ENCODE measurements at regions not wholly inside any gene's neighbourhood (a gene's known extent, or its start where the extent isn't known, plus 50 kb on each side); places are given as distances from the start of the nearest gene placed in this dataset.

DNA sequence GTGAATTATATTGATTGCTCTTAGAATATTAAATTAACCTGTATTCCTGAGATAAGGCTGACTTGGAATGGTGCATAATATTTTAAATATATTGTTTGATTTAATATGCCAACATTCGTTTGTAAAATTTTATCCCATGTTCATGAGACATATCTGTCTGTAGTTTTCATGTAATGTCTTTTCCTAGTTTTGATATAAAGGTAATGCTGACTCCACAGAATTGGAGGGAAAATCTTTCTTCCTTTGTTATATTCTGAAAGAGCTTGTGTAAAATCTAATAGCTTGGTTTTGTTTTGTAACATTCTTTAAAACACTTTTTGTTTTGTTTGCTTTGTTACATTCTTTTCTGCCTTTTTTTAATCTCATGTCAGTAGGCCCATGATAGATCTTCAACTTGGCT is 657.0 kb downstream of the DNAJB9 start:
- DNase-seq (ENCODE audit: low spot score), result no peak
- Mint-ChIP-seq H3K4me1 (ENCODE audit: low read depth) (no peaks in the 10 kb centered on the region), H3K9me3 (ENCODE audit: low read depth) (peaks cover 5% of the 10 kb centered on the region), H3K27me3 (ENCODE audit: low read depth) (peaks cover 4% of the 10 kb centered on the region), H3K4me3 (ENCODE audit: unreplicated experiment) (no peak overlapping the region), H3K27ac (ENCODE audit: unreplicated experiment) (no peak overlapping the region), H3K36me3 (ENCODE audit: low read depth) (no peaks in the 10 kb centered on the region)
- TF ChIP-seq, protein P1, sequence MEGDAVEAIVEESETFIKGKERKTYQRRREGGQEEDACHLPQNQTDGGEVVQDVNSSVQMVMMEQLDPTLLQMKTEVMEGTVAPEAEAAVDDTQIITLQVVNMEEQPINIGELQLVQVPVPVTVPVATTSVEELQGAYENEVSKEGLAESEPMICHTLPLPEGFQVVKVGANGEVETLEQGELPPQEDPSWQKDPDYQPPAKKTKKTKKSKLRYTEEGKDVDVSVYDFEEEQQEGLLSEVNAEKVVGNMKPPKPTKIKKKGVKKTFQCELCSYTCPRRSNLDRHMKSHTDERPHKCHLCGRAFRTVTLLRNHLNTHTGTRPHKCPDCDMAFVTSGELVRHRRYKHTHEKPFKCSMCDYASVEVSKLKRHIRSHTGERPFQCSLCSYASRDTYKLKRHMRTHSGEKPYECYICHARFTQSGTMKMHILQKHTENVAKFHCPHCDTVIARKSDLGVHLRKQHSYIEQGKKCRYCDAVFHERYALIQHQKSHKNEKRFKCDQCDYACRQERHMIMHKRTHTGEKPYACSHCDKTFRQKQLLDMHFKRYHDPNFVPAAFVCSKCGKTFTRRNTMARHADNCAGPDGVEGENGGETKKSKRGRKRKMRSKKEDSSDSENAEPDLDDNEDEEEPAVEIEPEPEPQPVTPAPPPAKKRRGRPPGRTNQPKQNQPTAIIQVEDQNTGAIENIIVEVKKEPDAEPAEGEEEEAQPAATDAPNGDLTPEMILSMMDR (IDR thresholded peaks at IDR 0.05), result no peak

DNA sequence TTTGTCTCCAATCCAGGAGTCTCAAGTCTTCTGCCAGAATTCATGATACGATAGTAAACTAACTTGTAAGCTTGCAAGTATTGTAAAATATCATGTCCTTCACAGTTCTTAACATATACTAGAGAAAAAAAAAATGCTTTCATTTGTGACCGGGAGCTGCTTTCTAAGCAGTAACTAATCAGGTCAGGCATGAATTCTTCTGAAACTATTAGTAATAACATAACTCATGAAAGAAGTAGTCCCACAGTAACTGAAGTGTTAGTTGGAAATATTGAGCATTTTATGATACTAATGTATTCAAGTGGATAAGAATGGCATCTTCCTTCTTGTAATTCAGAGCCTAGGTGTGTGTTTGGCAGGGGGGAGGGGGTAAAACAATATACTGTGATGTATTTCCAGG is 665.6 kb downstream of the DNAJB9 start:
- DNase-seq (ENCODE audit: low spot score), result no peak
- H3K9me3 Mint-ChIP-seq (ENCODE audit: low read depth), result no peaks in the 10 kb centered on the region

DNA sequence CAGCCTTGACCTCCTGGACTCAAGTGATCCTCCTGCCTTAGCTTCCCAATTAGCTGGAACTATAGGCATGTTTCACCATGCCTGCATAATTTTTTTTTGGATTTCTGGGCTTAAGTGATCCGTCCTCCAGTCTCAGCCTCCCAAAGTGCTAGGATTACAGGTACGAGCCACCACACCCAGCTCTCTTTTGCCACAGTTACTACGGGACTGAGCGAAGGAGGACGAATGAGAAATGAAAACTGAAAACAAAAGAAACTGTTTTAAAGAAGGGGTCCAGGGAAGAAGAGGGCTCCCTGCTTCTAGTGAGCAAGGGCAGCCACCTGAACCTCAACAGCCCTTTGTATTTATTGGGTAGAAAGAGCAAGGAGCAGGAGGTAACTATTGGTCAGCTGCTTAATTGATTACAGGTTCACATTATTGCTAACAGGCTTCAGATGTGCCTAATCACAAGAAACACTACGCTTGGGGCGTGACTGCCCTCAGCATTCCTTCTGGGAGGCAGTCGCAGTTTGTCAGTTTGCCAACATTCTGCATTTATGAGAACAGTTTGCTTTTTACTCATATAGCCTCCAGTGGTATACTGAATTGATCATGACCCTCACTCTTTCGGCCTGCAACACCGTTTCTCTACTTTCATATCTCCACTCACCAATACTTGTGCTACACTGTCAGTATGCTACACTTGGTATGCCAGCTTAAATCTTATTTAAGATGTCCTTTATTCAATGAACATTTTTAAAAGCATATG is 676.8 kb downstream of the DNAJB9 start:
- H3K27me3 Mint-ChIP-seq (ENCODE audit: low read depth), result peaks cover 4% of the 10 kb centered on the region
- no peaks in the 10 kb centered on the region for H3K4me1 Mint-ChIP-seq (ENCODE audit: low read depth)
- H3K9me3 Mint-ChIP-seq (ENCODE audit: low read depth), result no peaks in the 10 kb centered on the region
- no peak overlapping the region for H3K4me3 Mint-ChIP-seq (ENCODE audit: unreplicated experiment)
- no peak overlapping the region for H3K27ac Mint-ChIP-seq (ENCODE audit: unreplicated experiment)
- DNase-seq (ENCODE audit: low spot score), result no peak
- H3K36me3 Mint-ChIP-seq (ENCODE audit: low read depth), result no peaks in the 10 kb centered on the region
- TF ChIP-seq, protein P1 (IDR thresholded peaks at IDR 0.05), result no peak

More for the DNA sequence above, 665.6 kb downstream of the DNAJB9 start:
- TF ChIP-seq, protein P1 (IDR thresholded peaks at IDR 0.05), result no peak
- Mint-ChIP-seq H3K27me3 (ENCODE audit: low read depth) (no peaks in the 10 kb centered on the region), H3K27ac (ENCODE audit: unreplicated experiment) (no peak overlapping the region), H3K4me1 (ENCODE audit: low read depth) (no peaks in the 10 kb centered on the region), H3K4me3 (ENCODE audit: unreplicated experiment) (no peak overlapping the region), H3K36me3 (ENCODE audit: low read depth) (no peaks in the 10 kb centered on the region)

DNA sequence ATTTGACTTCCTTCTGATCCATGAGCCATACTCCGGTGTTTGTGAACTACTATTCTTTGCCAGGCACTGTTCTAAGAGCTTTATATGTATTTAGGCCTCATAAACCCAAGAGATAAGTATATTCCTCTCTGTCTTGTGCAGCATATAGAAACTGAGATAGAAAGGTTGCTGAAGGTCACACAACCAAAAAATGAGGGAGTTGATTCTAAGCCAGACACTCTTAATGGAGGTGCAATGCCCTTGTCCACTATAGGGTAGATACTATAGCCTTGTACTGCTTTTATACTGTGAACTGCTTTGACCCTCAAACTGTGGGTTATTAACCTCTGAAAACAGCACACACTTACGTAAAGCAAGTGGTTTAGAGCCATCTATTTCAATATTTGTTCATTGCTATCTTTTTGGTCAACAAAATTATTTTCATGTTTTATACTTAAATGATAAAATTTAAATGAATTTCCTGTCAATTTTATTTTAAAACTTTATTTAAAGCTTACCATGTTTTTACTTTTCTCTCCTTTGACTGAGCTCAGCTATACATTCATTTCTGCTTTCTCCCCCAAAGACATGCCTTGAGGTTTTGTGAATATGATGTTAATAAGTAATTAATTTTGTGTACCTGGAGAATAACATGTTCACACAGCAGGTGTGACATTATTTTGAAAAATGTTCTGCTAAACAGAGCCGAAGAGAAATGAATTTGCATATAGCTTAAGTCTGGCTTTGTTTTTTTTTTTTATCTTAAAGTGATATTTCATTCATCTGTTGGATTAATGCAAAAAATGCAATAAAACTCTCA is 687.3 kb downstream of the DNAJB9 start:
- no peak for DNase-seq (ENCODE audit: low spot score)
- Mint-ChIP-seq H3K4me3 (ENCODE audit: unreplicated experiment) (no peak overlapping the region), H3K27me3 (ENCODE audit: low read depth) (no peaks in the 10 kb centered on the region), H3K36me3 (ENCODE audit: low read depth) (no peaks in the 10 kb centered on the region), H3K9me3 (ENCODE audit: low read depth) (no peaks in the 10 kb centered on the region), H3K4me1 (ENCODE audit: low read depth) (no peaks in the 10 kb centered on the region), H3K27ac (ENCODE audit: unreplicated experiment) (no peak overlapping the region)
- TF ChIP-seq, protein P1 (IDR thresholded peaks at IDR 0.05), result no peak

DNA sequence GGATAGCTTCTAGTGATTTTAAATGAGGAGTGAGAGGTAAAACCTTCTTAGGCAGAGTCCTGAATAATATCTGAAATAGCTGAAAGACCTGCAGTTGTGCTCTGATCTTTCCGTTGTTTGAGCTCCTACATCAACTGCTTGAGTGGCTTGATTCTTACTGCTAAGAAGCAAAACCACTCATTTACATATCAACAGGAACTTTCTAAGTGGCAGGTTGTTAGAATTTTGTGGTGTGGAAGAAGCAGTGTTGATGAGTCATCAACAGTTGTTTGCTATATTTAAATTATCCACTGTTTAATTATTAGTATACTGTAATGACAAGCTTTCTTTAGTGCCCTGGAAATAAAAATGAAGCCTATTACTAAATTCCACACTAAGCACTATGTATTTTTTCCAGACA is 689.5 kb downstream of the DNAJB9 start:
- no peak overlapping the region for H3K27ac Mint-ChIP-seq (ENCODE audit: unreplicated experiment)
- TF ChIP-seq, protein P1 (IDR thresholded peaks at IDR 0.05), result no peak

More for the DNA sequence above, 689.5 kb downstream of the DNAJB9 start:
- H3K9me3 Mint-ChIP-seq (ENCODE audit: low read depth), result peaks cover 2% of the 10 kb centered on the region
- peaks cover 2% of the 10 kb centered on the region for H3K27me3 Mint-ChIP-seq (ENCODE audit: low read depth)
- no peak for DNase-seq (ENCODE audit: low spot score)
- no peak overlapping the region for H3K4me3 Mint-ChIP-seq (ENCODE audit: unreplicated experiment)
- H3K36me3 Mint-ChIP-seq (ENCODE audit: low read depth), result no peaks in the 10 kb centered on the region
- no peaks in the 10 kb centered on the region for H3K4me1 Mint-ChIP-seq (ENCODE audit: low read depth)

All from chondrocyte (in vitro differentiated cells).